GM12891 (cell line): ENCODE measurements at regions not wholly inside any gene's neighbourhood (a gene's known extent, or its start where the extent isn't known, plus 50 kb on each side); places are given as distances from the start of the nearest gene placed in this dataset.

Experiments used
- PAX5 ChIP-seq: IDR thresholded peaks from 2 replicates; pipeline ENCODE4 v1.6.1; 2011; ENCODE audit warnings: low read length, moderate library complexity, mild to moderate bottlenecking; ENCODE audit not compliant: insufficient read depth, severe bottlenecking
- POLR2A ChIP-seq: IDR thresholded peaks from 2 replicates; pipeline ENCODE4 v1.6.1; 2011; ENCODE audit warnings: low read depth, low read length, control low read depth
- POLR2AphosphoS5 ChIP-seq: IDR thresholded peaks from 2 replicates; pipeline ENCODE4 v1.6.1; 2011; ENCODE audit warnings: low read depth, low read length, control low read depth
- POU2F2 ChIP-seq: IDR thresholded peaks from 2 replicates; pipeline ENCODE4 v1.6.1; 2011; ENCODE audit warnings: low read depth, mild to moderate bottlenecking, control low read depth, low read length, moderate library complexity
- SPI1 ChIP-seq: IDR thresholded peaks from 2 replicates; pipeline ENCODE4 v1.6.1; 2011; ENCODE audit warnings: low read depth, low read length, control low read depth

DNA sequence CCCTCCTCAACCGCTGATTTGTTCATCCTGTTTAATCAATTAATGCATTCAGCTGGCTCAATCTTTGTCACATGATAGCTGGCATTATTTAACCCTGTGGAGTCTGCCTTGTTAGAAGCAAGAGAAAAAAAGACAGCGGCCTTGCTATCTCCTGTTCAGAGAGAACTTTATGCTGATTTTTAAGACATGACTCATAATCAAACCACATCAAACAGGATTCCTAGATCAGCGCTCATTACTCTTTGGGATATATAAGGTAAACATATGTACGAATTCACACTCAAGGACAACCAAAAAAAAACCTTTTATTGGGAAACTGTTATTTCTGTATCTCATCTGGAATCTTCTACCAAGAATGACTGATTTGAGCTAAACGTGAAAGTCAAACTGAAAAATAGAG, 195.1 kb downstream of the C1D start:
- TF ChIP-seq SPI1 (no peak), POLR2A (no peak), POLR2AphosphoS5 (no peak), PAX5 (no peak), POU2F2 (no peak)
